Left kidney (tissue), 1 donor: ENCODE measurements at regions not wholly inside any gene's neighbourhood (a gene's known extent, or its start where the extent isn't known, plus 50 kb on each side); places are given as distances from the start of the nearest gene placed in this dataset.

Experiments used
- DNase-seq: peaks from one replicate; pipeline ENCODE4 v3.0.0-alpha.2; 2013

DNA sequence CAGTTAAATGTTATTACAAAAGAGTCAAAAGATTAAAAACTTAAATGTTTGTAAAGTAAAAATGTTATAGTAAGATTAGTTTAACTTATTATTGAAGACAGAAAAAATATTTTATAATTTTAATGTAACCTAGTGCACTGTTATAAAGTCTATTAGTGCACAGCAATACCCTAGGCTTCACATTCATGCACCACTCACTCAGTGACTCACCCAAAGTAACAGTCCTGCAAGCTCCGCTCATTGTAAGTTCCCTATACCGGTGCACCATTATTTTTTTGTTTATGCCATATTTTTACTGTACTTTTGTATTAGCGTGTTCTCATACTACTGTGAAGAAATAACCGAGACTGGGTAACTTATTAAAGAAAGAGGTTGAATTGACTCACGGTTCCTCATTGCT lies 759.7 kb upstream of the CDH7 start:
- DNase-seq = no peak

DNA sequence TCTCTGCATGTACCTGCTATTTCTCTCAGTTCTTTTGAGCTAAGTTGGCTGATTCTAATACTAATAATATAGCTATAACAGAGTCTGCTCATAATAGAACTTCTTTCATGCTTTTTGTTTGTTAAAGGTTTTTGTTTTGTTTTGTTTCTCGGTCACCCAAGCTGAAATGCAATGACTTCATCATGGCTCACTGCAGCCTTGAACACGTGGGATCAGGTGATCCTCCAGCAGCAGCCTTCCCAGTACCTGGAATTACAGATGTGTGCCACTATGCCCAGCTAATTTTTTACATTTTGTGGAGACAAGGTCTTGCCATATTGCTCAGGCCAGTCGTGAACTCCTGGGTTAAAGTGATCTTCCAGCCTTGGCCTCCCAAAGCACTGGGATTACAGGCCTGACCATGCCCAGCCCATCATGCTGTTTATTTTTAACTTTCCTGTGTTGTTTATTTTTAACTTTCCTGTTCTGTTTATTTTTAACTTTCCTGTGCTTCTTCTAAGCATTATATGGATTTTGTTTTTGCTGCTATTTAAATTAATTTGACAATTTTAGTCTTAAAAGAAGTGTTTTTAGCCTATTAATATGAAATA lies 763.8 kb upstream of the CDH7 start:
- no peak for DNase-seq

DNA sequence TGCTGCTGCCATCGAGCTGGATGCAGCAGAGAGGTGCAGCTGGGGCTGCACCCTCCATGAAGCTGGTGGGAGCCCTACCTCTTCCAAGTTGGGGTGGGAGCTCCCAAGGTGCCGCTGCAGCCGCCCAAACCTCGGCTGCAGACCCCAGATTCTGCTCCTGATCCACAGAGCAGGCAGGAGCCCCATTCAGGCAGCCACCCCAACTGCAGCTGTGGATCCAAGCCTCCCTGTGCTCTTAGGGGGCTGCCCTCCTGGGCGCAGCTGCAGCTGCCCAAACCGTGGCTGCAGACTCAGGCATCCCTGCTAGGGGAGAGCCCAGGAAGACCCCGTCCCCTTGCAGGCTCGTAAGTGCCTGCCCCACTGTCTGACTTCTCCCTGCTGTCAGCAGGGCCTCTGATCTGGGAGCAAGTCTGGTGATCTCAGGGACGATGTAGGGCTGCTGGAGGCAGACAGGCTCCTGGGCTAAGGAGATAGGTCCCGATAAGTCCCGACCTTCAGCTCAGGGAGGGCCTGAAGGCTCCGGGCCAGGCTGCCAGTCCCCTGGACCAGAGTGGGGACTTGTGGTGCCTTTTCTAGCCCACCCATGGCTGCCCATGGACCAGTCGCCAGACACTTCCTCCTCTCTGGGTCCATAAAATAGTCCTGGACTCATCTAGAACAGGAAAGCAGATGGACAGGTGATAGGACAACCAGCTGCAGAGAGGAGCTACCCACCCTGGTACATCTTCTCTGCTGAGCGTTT lies 767.1 kb upstream of the CDH7 start:
- DNase-seq = no peak

DNA sequence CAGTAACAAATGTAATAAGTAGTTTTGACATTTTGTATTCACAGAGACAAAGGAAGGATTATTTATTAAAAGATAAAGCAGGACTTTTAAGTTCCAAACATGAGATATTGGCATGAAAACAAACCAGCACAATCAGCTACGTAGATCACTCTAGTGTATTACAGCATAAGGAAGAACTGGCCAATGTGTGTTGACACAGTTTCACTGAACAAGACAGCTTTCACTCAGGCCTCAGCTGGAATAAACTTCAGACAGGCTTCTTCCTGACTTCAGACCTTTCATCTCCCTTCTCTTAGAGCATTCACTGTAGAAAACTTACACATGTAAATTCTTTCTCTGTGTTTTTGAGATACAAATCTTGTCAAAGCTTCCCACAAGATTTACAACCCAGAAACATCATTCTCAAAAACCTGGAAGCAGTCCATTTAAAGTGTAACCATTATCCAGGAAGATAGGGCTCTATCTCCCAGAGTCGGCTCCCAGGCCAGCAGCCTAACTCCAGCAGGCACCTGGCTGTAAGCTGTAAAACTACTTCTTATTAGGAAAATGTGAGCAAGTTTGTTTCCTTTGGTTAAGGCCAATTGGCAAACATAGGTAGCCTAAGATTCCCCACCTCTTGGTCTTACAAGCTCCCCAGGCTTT lies 768.3 kb upstream of the CDH7 start:
- no peak for DNase-seq

DNA sequence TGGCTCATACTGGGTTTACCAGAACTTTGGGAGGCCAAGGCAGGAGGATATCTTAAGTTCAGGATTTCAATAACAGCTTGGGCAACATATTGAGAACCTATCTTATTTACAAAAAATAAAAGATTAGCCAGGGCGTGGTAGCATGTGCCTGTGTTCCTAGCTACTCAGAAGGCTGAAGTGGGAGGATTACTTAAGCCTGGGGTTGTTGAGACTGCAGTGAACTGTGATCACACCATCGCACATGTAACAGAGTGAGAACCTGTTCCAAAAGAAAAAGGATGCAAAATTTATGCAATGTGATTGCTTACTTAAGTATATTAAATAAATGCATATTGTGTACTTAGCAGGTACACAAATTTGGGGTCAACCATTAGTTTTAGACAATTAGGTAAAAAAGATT lies 768.9 kb upstream of the CDH7 start:
- DNase-seq = no peak

DNA sequence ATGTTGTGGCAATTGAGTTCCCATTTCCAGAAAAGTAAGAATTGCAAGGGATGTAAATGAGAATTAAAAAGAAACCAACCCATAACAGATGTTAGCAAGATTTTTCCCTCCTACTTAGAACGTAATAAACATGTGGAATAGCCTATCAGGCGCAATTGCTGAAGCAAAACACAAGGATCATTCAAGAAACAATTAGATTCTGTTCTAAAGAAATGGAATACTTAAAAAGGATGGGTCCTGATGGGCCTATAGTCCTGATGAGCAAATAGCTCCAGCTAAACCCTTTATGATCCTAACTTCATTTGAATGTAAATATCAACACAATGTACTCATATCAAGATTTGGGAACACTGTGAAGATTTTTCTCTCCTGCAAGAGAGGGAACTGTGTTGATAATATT lies 771.0 kb upstream of the CDH7 start:
- DNase-seq = no peak

DNA sequence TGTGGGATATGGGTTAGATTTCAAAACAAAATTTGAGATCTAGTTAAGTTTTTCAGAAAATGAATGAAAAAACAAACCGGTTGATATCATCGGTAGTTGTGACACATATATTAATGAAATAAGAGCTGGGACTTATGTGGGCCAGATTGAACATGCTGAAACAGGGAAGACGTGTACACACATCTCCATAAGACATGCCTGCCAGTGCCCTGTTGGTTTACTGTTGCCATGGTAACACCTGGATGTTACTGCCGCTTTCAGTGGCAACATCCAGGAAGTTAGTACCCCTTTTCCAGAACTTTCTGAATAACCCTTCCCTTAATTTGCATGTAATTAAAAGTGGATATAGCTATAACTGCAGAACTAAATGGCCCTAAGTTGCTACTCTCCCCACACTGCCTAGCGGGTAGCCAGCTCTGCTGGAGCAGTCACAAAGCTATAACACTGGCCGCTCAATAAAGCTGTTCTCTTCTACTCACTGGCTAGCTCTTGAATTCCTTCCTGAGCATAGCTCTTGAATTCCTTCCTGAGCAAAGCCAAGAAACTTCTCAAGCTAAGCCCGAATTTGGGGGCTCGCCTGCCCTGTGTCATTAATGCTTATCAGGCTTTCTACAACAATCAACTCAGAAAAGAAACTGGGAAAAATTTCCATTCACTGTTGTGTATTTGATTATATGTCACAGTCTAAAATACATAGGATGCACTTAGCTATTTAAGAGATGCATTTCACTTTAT lies 776.3 kb upstream of the CDH7 start:
- no peak for DNase-seq

DNA sequence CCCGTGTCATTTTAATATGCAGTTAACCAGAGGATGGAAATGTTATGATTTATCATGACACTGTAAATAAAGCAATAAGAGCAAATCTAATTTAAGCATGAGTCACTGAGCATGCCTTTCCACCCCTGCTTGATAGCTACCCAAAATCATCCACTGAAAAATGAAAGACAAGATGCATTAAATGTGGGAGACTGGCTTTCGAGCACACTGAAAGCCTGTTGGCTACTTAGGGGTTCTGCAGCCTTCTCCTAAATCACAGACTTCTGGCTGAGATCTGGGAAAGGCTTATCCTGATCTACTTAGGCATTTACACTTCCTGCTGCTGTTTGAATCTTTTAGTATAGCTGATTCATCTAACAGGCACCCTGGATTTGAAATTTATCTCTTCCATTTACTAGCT lies 778.3 kb upstream of the CDH7 start:
- DNase-seq = no peak

DNA sequence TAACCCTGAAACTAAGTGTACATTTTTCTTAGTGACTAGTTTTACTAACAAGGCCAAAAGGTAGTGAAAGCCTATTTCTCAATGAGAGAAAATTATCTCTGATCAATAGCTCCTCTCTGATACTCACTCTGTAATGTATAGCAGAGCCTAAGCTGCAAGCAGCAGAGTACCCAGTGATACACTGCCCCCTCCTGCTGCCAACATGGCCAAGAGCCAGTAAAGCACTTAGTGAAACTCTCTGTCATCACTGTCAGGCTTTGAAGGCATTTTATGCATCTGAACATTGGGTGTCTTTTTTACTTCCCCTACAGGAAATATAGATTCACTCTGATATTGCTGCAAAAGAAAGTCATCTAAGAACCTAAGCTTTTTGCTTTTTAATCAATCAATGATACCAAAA lies 784.1 kb upstream of the CDH7 start:
- no peak for DNase-seq

DNA sequence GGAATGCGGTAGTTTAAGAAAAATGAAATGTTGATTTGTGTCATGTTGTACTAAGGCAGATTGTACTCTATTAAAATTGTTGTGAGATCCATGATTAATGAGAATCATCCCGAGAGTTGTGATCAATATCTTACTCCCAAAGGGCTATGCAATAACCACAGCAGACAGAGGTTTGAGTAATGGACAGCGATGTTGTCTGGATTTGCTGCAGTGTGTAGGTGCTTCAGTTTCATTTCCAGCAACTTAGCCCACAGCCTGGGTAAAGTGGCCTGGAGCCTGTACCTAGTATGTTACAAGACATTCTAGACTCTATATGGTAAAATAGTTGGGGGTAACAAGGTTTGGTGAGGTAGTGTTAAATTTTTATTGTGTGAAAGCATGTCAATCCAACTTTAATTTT lies 794.3 kb upstream of the CDH7 start:
- no peak for DNase-seq

DNA sequence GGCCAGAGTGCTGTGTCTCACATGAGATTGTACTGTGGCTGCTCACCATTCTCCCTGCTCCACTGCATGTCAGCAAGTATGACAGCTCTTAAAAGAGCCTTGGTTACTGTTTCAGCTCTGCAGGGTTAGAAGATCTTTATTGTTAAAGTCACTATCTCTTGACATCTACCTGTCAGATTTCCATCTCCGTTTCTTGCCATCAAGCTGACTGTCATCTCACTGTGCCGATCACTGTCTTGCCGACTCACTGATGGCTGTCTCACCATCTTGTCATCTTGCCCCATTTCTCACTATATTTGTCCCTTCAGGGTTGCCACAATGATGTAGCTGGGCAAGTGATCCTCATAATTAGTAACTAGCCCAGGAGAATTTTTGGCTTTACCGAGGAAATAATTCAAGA lies 800.9 kb upstream of the CDH7 start:
- DNase-seq = no peak

DNA sequence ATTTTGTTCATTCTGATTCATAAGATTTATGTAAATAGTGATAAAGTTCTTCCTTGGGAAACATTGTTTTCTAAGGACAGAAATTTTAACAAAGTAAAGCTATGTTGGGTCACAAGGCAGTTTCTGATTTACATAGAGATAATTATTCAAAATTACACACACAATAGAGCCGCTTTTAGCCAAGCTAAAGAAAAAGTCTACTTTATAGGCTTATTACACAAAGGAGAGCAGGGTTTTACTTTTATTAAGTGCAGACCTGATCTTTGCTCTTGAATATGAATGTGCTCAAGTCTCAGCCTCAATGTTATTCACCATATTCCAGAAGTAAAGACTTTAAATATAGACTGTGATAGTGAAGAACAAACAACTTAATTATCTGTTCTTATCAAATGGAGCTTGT lies 787.8 kb upstream of the LINC00305 start:
- DNase-seq = no peak

DNA sequence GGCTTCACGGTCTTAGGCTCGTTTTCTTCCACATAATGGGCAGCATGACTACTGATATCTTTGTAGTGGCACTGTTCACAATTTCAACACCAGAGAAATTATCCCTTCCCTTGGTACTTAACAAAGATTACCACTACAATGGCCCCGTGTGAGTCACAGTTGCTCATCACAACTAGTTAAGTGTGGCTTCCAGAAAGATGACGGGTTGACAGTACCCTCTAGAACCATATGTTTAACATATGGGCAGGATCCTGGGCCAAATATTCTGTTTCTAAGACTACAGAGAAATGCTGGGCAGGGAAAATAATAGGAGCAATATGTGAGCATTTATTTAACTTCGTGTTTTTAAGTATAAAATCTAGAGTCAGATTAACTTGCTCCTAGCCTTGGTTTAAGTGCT lies 780.1 kb upstream of the LINC00305 start:
- no peak for DNase-seq

DNA sequence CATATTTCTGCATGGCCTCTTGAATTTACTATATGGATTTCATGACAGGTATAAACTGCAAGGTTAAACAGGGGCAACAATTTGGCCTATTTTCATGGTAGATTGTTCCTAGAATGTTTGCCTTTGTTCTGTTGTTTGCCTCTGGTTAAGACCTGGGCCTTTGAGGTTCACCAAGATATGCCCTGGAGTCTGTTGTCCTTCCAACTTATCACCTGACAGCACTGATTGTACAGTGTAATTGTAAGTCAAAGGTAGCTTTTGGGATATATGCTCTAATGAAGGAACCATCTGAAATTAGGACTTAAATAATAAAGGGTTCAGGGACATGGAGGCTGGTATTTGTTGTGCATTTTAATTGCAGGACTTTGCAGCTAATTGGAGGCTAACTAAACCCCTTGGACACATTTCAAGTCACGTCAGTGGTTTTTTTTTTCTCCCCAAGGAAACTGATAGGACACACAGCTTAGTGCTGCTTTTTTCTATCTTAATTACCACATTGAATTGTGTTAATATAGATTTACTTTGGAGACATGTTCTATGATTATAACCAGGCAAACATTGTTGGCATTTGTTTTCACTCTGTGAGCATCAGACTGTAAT lies 771.2 kb upstream of the LINC00305 start:
- no peak for DNase-seq

DNA sequence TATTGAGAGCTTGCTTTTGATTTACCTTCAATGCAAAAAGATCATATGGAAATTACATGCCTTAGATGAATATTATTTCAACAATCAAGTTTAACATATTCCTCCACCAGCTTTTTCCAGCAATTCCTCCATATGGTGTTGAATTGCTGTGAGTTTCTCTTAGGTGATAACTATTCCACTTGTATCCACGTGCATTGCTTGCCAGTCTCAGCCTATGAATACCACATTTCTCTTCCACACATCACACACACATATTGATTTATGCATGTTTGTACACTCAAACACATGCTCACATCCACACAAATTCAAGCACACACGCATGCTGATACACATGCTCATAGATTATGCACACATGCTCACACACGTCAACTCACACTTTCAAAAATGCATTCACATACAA lies 770.0 kb upstream of the LINC00305 start:
- no peak for DNase-seq

DNA sequence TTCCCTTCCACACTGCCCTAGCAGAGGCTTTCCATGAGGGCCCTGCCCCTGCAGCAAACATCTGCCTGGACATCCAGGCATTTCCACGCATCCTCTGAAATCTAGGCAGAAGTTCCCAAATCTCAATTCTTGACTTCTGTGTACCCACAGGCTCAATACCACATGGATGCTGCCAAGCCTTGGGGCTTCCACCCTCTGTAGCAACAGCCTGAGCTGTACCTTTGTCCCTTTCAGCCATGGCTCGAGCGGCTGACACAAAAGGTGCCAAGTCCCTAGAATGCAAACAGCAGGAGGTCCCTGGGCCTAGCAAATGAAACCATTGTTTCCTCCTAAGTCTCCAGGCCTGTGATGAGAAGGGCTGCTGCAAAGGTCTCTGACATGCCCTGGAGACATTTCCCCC lies 744.5 kb upstream of the LINC00305 start:
- no peak for DNase-seq

DNA sequence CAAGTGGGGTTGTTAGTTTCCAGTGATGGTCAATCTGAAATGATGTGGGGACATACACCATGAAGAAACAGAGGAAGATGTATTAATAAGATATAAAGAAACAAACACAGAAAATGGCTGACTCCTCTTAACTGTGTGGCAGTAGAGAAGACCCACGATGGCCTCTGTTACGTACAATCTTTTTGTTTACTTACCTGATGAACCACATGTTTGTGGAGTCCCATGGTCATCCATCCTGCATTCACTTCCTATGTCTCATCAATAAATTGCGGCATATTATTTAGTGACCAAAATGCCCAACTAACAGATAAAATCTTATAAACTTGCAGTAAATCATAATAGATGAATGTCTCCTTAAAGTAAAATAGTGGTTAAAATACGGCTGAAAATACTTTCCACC lies 740.1 kb upstream of the LINC00305 start:
- DNase-seq = no peak

DNA sequence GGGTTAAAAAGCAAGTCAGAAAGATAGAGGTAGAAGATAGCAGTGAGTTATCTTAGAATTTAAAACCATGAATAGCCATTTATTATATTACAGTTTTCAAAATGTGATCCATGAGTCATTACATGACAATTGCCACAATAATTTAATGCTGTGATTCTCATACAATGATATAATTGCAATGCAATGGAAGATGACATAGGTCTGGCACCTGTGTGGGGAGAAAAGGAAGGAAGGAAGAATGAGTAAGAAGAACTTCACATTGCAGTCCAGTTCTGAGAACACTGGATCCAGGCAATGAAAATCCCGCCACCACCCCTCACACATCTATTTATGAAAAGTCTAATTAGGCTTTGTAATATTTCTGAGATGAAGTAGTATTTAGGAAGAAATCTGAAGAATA lies 738.1 kb upstream of the LINC00305 start:
- no peak for DNase-seq

DNA sequence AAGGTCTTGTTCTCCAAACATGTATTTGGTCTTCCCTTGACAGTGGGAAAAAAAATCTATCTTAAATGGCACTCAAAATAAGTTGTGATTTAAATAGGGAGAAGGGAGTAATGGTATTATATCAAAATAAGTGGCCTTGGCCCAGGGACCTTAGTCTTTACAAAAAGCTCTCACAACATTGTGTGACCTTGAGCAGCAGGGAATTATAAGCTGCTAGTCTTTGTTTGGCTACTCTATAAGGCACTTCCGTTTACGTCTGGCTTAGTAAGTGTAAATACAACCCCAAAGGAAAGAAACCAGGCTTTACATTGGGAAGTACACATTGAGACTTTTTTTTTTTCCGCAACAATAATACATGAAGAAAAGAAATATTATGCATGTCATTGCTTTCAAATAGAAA lies 734.0 kb upstream of the LINC00305 start:
- peak; percentile 33 for DNase-seq

DNA sequence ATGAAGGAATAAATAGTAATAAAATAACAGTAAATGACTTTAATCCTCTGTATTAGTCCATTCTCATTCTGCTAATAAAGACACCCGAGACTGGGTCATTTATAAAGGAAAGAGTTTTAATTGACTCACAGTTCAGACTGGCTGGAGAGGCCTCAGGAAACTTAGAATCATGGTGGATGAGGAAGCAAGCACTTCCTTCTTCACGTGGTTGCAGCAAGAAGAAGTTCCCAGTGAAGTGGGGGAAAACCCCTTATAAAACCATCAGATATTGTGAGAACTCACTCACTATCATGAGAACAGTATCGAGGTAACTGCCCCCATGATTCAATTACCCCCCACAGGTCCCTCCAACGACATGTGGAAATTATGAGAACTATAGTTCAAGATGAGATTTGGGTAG lies 727.9 kb upstream of the LINC00305 start:
- DNase-seq = no peak

DNA sequence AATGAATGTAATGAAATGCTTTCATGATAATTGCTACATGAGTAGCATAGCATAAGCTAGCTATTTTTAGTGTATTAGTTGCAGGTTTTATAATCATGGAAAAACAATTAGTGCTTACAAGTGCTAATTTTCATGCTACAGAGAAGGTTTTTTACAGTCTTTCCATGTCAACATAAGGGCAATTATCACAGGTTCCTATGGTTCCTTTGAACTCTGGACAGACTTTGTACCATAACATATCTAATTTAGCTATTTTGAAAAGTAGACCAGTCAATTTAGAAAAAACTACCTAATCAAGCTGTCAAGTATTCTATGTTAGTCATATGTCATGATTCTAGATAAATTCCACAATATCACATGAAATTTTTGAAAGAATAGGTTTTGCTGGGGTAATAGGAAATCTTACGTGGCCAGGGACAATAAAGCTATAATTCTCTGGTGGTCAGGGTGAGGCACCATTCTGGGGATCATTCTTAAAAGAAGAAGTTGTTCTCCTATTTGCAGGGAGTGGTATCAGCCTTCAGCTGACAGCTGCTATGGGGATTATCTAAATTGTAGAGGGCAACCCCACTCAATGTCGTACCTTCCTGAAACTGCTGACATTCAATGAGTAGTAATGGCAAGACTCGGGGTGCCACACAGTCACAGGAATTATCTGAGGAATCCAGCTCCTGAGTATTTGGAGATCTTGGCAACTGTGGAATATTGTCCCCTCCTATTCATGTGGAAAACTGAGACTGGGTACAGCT lies 724.0 kb upstream of the LINC00305 start:
- no peak for DNase-seq

DNA sequence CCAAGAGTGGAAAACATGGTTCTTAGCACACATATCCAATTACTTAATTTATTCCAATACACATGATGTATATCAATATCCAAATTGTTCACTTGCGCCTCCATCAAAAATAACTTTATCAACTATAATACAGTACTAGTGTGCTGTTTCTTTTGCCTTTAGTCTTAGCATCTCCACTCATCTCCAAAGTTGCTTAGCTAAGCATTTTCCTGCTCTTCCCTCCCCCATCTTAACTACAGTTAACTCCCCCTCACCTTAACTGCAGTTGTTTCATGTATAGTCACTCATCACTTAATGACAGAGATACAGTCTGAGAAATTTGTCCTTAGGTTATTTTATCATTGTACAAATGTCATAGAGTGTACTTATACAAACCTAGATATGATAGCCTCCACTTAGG lies 705.2 kb upstream of the LINC00305 start:
- DNase-seq = no peak
